NCI-H2081 treated with DMSO at 0.1 percent for 48 hours (cell line): ENCODE measurements at regions not wholly inside any gene's neighbourhood (a gene's known extent, or its start where the extent isn't known, plus 50 kb on each side); places are given as distances from the start of the nearest gene placed in this dataset.
A peak's percentile ranks its signal among the peaks of the same experiment; 100 is the strongest.
"Not testable (repeated sequence)": the region's sequence is repeated elsewhere in the genome, so short reads cannot be mapped to it uniquely, and the experiment has no call there.

Source experiments
- DNase-seq: peaks from one replicate; lab custom pipeline; 2025; lab: John Stamatoyannopoulos, UW

DNA sequence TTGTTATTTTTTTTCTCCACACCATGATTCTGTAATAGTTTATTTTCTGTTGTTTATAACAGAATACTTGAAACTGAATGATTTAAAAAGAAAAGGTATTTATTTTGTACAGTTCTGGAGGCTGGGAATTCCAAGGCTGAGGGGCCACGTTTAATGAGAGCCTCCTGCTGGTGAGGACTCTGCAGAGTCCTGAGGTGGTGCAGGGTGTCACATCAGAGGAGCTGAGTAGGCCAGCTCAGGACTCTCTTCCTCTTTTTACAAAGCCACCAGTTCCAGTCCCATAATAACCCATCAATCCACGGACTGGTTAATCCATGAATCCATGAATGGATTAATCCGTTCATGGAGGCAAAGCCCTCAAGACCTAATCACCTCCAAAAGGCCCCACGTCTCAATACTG, 71.6 kb downstream of the TFAP2A start:
- DNase-seq, result no peak

DNA sequence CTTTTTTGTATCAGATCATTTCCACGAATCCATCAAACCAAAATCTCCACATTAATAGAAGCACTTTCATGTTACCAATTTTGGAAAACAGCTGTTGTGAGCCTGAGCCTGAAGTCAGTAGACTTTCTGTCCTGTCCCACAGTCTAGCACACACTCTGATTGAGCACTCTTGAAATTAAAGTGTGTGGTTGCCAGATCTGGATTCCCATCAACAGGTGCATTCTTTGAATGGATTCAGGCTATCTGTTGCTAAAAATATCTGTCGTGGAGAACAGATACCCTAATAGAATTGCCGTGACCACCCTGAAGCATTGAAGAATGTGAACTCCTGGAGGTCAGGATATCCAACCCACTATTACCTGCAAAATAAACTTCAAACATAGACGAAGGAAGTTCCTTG, 73.3 kb downstream of the TFAP2A start:
- DNase-seq, result no peak

DNA sequence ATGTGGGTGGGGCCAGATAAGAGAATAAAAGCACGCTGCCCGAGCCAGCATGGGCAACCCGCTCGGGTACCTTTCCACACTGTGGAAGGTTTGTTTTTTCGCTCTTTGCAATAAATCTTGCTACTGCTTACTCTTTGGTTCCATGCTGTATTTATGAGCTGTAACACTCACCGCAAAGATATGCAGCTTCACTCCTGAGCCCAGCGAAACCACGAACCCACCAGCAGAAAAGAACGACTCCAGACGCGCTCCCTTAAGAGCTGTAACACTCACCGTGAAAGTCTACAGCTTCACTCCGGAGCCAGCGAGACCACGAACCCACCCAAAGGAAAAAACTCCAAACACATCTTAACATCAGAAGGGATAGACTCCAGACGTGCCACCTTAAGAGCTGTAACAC, 76.7 kb downstream of the TFAP2A start:
- no peak for DNase-seq

DNA sequence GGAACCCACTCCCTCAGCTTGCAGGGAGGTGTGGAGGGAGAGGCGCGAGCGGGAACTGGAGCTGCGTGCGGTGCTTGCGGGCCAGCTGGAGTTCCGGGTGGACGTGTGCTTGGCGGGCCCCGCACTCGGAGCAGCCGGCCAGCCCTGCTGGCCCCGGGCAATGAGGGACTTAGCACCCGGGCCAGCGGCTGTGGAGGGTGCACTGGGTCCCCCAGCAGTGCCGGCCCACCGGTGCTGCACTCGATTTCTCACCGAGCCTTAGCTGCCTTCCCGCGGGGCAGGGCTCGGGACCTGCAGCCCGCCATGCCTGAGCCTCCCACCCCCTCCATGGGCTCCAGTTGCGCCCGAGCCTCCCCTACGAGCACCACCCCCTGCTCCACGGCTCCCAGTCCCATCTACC, 77.5 kb downstream of the TFAP2A start:
- not testable (repeated sequence) for DNase-seq

DNA sequence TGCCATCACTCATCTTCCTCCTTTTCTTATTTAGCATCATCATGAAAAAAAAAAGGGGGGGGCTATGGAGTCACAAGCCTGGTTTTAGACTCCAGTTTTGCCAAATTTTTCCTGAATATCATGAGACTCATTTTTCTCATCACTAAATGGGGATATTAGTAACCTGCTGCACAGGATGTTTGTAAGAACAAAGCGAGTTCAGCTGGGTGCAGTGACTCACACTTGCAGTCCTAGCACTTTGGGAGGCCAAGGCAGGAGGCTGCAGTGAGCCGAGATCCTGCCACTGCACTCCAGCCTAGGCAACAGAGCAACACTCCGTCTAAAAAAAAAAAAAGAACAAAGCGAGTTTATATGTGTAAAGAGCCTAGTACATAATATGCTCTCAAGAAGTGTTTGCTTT, 82.8 kb downstream of the TFAP2A start:
- no peak for DNase-seq

DNA sequence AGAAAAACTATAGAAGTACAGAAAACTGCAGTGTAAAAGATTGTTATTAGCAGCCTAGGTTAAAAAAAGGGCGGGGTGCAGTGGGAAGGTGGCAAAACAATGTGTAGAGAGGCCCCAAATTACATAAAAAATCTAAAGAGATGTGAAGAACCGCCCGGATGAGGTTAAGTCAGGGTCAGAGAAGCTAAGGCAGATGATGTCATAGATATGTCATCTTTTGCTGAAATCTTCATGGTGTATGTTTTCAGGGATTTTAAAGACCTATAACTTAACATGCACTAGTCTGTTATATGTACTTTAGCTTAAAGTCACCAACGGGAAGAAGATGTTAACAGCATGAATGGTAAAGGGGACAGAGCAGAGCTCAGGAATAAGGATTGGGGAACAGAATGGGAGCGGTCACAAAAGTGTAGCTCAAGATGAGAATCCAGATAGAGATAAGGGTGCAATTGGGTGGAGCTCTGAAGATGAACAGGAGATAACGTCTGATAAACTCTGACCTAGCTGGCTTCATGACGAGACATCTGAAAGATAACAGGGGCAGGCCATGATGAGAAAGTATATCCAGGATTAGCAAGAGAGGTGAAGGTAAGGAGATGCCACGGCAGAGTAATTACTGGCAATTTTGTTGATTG, 83.4 kb downstream of the TFAP2A start:
- DNase-seq, result no peak

DNA sequence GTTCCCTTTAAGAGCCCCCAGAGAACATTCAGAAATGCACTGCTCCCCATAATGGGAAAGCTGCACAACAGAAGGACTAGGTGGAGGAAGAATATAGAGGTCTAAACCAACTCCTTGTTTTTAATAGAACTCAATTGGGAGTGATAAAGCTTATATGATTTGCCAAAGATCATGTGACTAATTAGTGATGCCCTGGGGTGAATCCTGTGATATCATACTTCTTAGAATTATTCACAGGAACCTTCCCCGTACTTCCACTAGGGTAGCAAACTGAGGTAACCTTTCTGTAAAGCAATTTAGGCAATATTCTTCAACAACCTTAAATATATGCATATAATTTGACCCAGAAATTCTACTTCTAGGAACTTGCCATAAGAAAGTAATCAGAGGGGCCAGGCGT, 84.4 kb downstream of the TFAP2A start:
- DNase-seq, result no peak

DNA sequence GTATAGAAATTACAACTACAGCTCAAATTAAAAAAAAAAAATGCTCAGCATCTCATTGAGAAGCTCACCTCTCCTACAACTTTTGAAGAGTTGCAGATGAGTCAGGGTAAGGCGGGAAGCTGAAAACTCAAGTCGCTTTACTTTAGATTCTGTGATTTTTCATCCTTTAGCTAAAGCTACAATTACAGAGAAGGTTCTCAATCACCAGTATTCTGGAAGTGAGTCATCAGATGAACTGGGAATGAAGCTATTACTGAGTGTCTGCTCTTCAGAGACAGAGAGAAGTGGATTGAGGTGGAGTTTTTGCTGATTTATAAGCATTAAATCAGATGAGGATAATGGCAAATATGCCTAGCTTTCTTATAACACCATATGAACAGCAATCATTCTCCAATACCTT, 91.9 kb downstream of the TFAP2A start:
- DNase-seq, result no peak

DNA sequence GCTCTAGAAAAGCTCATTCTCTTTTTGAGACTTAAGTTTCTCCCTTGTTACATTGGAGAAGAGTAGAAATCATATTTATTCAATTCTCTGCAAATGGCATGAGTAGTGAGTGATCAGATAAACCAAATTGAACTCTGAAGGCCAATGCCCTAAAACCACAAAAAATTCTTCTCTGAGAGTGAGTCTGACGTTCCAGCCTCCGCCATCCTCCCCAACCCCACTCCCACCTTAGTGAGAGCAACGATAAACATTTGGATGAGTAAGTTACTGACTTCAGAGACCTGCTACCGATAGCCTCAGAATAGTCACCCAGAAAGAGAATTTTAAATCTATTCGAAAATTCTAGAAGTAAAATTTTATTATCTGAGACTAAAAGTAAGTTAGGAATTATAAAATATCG, 94.6 kb downstream of the TFAP2A start:
- DNase-seq, result no peak

DNA sequence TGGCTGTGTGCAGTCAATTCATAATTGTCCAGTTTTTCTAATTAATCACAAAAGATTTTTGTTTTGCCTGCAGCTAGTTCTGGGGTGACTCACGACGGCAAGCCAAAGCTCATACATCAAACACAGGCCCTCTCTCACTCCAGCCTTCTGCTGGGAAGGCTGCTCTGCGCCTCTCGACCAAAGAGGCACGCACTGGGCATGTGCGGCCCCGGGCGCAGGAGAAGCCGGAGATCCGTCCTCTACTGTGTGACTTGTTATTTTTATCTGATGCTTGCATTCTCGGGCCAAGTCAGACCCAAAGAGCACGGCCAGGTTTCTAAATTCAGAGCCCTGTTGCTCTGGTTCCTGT, 98.5 kb downstream of the TFAP2A start:
- no peak for DNase-seq

DNA sequence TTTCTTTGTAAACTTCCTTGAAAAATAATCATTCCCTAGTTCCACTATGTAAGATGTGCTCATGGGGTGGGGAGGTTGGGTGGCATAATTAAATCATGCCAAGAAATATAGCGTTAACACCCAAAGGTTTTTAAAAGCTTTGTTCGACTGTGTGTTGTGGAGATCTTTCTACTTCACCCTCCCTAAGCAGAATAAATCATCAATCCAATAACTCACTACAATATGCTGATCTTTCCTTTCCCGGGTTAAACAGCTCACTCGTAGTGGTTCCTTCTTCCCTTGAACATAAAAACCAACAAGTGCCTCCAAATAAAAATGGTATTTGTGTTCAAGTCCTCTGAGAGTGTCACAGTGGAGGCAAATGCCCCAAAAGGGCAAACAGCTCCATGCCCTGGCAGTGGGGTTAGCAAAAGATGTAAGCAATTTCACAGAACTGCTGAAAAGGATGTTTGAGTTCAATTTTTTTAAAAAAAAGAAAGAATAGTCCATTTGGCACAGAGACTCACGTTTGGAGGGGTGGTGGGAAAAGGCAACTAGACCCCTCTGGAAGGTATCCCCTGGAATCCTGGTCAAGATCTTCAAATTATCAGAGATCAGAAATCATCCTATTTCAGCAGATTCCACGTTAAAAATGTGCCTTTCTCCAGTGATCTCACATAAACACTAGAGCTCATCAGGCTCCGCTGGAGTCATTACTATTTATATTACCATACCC, 99.1 kb downstream of the TFAP2A start:
- no peak for DNase-seq

DNA sequence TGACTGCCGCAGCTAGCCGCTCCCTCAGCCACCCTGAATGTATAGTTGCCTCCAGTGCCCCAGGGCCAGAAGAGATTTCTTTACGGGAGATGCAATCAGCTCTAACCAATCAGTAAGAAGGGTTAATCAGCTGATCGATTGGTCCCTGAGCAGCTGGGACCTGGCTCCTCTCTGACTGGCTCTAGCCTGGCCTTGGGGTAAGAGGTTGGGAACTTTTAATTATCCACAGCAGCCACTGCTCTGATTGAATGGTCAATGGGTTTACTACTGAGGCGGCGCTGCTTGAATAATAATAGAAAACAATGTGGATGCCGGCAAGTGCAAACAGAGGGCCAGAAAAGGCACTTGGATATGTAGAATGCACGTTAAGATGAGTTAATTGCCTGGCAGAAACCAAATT, 99.8 kb downstream of the TFAP2A start:
- DNase-seq, result no peak

DNA sequence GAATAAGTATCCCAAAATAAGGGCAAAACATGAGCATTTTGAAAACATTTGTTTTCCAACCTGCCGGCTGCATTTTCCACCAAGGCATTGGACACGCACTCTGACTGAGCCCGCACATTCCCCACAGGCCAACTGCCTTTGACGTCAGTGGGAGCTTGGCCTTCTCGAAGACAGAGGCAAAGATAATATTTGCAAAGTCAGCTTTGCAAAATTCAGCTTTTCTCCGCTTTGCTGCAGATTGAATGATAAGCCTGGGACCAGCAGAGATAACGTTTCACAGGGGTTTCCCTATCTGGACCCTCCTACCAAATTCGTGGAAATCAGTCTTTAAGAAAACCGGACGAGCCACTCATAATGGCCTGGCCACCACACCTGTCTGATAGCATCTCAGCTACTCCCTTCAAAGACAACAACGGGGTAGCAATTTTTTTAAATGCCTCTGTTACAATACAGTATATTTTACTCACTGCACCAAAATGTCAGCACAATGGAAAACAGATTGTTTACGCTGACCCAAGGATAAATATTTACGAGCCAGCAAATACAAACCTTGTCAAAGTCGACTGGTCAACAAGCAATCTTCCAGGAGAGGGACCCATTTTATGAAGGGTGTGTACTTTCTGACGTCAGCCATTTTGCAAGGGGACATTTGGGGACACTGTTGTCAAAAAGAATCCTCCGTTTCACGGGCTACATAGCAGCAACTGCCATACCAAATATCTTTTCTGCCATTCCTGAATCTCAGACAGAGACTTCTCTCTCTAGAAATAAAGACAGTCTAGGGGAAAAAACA, 100.5 kb downstream of the TFAP2A start:
- DNase-seq, result no peak

DNA sequence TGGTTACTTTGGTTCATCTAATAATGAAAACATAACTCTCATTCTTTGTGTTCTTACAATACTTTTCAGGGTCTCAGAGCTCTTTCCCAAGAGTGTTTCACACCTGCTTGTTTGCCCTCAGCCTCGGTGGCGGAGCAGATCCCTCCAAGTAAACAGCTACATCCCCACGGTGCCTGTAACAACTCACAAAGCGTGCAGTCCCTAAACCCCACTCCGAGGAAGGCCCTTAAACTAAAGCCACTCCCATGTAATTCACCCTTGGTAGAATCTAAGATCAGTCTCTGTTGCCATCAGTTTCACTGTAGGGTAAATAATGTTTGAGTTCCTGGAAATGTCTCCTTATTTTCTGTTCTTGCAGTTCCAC, 101.1 kb downstream of the TFAP2A start:
- DNase-seq, result no peak

DNA sequence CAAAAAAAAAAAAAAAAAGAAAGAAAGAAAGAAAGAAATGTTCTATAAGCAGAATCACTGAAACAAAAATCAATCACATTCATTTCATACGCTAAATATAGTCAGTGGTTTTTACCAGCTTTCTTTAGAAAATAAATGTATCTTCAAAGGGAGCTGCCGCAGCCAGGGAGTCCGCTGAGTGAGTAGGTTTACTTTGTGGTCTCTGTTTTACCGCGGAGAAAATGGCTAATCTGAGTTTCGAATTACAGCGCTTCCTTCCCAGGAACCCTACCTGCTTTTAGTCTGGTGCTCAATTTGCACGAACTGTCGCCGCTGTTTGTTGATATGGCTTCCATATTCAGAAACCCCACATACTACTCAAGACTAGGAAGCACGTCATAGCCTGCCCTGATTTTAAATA, 102.4 kb downstream of the TFAP2A start:
- DNase-seq, result no peak

DNA sequence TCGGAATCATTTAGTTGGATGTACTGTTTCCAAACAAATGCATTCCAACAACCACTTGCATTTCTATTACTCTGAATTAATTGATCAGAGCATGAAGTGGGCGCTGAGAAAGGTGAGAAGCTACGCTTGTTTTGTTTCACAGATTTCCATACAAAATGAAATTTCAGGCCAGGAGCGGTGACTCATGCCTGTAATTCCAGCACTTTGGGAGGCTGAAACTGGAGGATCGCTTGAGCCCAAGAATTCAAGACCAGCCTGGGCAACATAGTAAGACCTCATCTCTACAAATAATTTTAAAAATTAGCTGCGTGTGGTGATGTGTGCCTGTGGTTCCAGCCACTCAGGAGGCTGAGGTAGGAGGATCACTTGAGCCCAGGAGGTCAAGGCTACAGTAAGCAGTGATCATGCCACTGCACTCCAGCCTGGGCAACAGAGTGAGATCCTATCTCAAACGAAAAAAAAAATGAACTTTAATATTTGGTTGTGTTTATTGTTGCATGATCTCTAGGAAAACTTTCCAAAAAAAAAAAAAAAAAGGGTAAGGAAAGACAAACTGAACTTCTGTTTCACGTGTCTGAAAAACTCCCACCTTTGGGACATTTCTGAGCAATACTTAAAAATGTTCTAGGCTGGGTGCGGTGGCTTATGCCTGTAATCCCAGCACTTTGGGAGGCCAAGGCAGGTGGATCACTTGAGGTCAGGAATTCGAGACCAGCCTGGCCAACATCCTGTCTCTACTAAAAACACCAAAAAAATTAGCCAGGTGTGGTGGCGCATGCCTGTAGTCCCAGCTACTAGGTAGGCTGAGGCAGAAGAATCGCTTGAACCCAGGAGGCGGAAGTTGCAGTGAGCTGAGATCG, 103.1 kb downstream of the TFAP2A start:
- DNase-seq, result not testable (repeated sequence)

DNA sequence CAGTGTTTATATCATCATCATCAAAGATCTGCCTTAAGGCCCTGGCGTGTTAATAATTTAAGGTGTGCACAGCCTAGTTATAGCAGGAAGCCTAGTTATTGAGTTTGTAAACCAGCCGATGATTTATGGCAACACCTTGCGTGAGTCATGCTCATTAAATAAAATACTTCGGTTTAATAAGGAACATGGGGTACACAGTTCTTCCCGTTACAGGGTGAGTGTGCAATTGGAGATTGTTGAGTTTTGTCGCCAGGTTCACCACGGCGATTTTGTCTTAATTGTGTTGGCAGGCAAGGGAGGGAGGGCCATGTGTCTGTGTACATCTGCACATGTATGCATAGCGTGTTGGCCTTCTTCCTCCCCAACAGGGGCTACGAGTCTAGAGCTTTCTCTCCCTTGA, 104.0 kb downstream of the TFAP2A start:
- peak; percentile 85 for DNase-seq

DNA sequence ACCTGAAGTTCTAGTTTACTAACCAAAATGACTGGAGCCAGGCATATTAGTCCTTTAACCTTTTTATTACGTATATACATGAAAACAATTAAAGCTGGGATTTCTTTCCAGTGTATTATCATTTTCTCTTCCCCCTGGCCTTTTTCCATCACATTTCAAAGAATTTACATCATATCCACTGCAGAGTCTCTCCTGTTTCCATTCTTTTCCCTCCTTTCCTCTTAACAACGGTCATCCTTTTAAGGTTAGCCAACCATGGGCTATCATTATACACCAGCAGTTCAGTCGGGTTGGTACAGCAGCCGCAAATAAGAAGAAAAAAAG, 104.6 kb downstream of the TFAP2A start:
- DNase-seq, result peak; percentile 65

DNA sequence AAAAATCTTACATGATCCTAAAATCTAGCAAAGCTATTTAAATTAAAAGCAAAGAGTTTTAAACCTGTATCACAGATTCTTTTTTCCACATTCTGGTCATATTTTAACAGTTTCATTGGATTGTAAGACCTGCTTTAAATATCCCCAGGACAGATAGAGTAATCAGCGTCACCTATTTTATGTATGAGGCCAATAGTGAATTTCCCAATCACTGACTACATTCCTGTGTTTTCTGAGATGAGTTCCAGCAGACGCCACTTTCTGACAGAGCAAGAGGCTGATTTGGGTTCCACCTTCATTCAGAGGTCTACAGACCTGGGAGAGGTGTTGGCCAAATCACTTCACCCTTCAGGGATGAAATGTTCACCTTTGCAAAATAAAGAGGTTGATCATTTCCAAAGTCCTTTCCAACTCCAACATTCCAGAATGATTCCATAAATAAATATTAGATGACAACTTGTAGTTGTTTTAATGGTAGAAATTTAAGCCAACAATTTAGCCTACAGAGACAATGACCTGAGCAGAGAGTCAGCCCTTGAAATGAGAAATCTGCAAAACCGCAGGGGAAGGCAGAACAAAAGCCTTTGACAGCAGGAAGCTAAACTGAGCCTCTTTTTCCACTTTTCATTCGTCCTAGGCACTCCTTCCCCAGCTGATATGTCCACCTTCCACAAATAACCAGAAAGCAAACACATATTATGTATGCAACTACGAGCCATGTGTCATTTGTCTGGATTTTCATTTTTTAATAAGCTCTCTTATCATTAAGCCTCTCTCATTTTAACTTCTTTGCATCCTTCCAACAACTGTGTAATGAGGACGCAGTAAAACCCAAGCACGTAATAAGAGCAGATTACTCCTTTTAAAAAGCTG, 105.2 kb downstream of the TFAP2A start:
- peak; percentile 56 for DNase-seq

DNA sequence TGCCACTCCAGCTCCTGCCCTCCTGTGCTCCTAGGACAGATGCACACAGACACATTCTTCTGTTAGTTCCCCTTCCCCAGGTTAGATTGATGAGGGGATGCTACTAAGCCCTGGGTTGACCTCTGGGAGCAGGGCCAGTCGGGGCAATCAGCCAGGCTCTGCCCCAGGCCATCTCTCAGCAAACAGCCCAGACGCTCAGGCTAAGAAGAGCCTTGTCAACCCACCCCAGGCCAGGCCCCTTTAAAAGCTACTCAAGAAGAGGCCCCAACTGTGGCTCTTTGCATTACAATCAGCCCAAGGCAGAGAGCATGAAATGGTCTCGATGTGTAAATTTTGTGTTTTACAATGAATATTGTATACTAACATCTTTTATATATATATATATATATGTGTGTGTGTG, 107.4 kb downstream of the TFAP2A start:
- no peak for DNase-seq

DNA sequence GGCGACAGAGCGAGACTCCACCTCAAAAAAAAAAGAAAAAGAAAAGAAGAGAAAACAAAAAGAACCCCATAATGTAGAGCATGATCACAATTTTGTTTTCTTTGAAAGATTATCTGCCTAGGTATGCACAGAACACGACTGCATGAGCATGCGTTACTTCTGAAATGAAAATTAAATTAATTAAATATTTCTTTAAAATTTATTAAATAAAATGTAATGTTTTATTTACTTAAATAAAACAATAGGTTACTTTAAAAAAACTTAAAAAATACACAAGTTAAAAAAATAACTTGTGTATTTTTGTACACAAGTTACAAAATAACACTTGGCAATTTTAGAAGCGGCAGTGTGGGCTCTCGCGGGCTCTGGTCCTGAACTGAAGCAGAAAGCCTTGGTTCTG, 107.8 kb downstream of the TFAP2A start:
- DNase-seq, result no peak
